Neural progenitor cell (in vitro differentiated cells): ENCODE measurements at regions not wholly inside any gene's neighbourhood (a gene's known extent, or its start where the extent isn't known, plus 50 kb on each side); places are given as distances from the start of the nearest gene placed in this dataset.

Experiments
- CTCF ChIP-seq: fragments of 200-600 bp; sonication (generic); IDR thresholded peaks from 2 replicates; pipeline ENCODE4 v1.5.1; 2017; ENCODE audit warnings: antibody characterized with exemption, mild to moderate bottlenecking
- EZH2 ChIP-seq: fragments of 200-600 bp; sonication (generic); IDR thresholded peaks from 2 replicates; pipeline ENCODE4 v1.6.1; 2017; ENCODE audit warnings: antibody characterized with exemption, mild to moderate bottlenecking, moderate library complexity

DNA sequence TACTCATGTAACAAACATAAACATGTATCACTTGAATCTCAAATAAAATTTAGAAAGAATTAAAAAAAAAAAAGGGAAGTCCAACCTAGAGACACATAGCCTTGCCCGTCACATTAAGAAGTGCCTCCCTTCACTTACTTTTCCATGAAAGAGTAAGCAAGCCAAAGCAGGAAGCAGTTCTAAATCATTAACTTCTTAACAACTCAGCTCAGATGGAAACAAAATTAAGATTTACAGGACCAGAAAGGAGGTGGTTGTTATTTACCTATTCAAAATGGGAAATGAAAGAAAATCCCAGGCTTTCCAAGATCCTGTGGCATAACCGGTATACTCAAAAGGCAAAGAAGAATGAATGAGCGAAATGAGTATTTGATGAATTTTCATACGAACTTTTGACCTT is 258.6 kb upstream of the DCN start:
- TF ChIP-seq EZH2 (no peak), CTCF (no peak)
